IMR-90 (cell line): ENCODE measurements at regions not wholly inside any gene's neighbourhood (a gene's known extent, or its start where the extent isn't known, plus 50 kb on each side); places are given as distances from the start of the nearest gene placed in this dataset.

Experiments used
- BHLHE40 ChIP-seq: fragments of 150-350 bp; IDR thresholded peaks from 2 replicates; pipeline ENCODE4 v1.6.1; 2016; ENCODE audit warnings: mild to moderate bottlenecking, low read depth, low read length
- CEBPB ChIP-seq: IDR thresholded peaks from 2 replicates; pipeline ENCODE4 v1.6.1; 2012; ENCODE audit warnings: low read depth, low read length, improper control_type of control experiment
- CHD1 ChIP-seq: IDR thresholded peaks from 2 replicates; pipeline ENCODE4 v1.6.1; 2012; ENCODE audit warnings: low read depth, low read length, improper control_type of control experiment
- ELK1 ChIP-seq: fragments of 150-350 bp; IDR thresholded peaks from 2 replicates; pipeline ENCODE4 v1.6.1; 2016; ENCODE audit warnings: low read depth, mild to moderate bottlenecking, low read length, moderate library complexity, borderline replicate concordance
- FOS ChIP-seq: fragments of 150-350 bp; IDR thresholded peaks from 2 replicates; pipeline ENCODE4 v1.6.1; 2016; ENCODE audit warnings: low read depth, low read length
- MAZ ChIP-seq: IDR thresholded peaks from 2 replicates; pipeline ENCODE4 v1.6.1; 2012; ENCODE audit warnings: low read depth, mild to moderate bottlenecking, low read length, improper control_type of control experiment, moderate library complexity, borderline replicate concordance
- MXI1 ChIP-seq: IDR thresholded peaks from 2 replicates; pipeline ENCODE4 v1.6.1; 2012; ENCODE audit warnings: low read depth, mild to moderate bottlenecking, low read length, moderate library complexity, borderline replicate concordance
- NFE2L2 ChIP-seq: fragments of 150-350 bp; IDR thresholded peaks from 2 replicates; pipeline ENCODE4 v1.6.1; 2016; ENCODE audit warnings: low read depth, mild to moderate bottlenecking, low read length
- POLR2A ChIP-seq: IDR thresholded peaks from 2 replicates; pipeline ENCODE4 v1.6.1; 2012; ENCODE audit warnings: mild to moderate bottlenecking, low read depth, low read length
- RAD21 ChIP-seq: IDR thresholded peaks from 2 replicates; pipeline ENCODE4 v1.6.1; 2012; ENCODE audit warnings: low read length, improper control_type of control experiment
- RFX5 ChIP-seq: IDR thresholded peaks from 2 replicates; pipeline ENCODE4 v1.8.0; 2012; ENCODE audit warnings: low read depth, mild to moderate bottlenecking, low read length, moderate library complexity
- USF2 ChIP-seq: fragments of 150-350 bp; IDR thresholded peaks from 2 replicates; pipeline ENCODE4 v1.6.1; 2017; ENCODE audit warnings: mild to moderate bottlenecking, antibody characterized with exemption, low read length, low read depth
- TF ChIP-seq, protein P1 (sequence below): conservative IDR thresholded peaks from 2 replicates; pipeline ENCODE4 v1.5.1; 2012; ENCODE audit warnings: mild to moderate bottlenecking, low read depth, low read length, improper control_type of control experiment

GRCh38 chr6:137967689-137968454 lies 100.8 kb downstream of the TNFAIP3 start:
- TF ChIP-seq, protein P1, sequence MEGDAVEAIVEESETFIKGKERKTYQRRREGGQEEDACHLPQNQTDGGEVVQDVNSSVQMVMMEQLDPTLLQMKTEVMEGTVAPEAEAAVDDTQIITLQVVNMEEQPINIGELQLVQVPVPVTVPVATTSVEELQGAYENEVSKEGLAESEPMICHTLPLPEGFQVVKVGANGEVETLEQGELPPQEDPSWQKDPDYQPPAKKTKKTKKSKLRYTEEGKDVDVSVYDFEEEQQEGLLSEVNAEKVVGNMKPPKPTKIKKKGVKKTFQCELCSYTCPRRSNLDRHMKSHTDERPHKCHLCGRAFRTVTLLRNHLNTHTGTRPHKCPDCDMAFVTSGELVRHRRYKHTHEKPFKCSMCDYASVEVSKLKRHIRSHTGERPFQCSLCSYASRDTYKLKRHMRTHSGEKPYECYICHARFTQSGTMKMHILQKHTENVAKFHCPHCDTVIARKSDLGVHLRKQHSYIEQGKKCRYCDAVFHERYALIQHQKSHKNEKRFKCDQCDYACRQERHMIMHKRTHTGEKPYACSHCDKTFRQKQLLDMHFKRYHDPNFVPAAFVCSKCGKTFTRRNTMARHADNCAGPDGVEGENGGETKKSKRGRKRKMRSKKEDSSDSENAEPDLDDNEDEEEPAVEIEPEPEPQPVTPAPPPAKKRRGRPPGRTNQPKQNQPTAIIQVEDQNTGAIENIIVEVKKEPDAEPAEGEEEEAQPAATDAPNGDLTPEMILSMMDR, result no peak
- no peak for TF ChIP-seq CHD1
- no peak for TF ChIP-seq POLR2A
- no peak for TF ChIP-seq ELK1
- TF ChIP-seq MXI1, result no peak
- no peak for TF ChIP-seq USF2
- no peak for TF ChIP-seq MAZ
- no peak for TF ChIP-seq RAD21
- TF ChIP-seq BHLHE40, result no peak
- TF ChIP-seq NFE2L2, result no peak
- TF ChIP-seq RFX5, result no peak
- TF ChIP-seq FOS, result no peak
- TF ChIP-seq CEBPB, result peak; percentile 86
